ENCODE measurements at regions not wholly inside any gene's neighbourhood (a gene's known extent, or its start where the extent isn't known, plus 50 kb on each side); places are given as distances from the start of the nearest gene placed in this dataset.

DNA sequence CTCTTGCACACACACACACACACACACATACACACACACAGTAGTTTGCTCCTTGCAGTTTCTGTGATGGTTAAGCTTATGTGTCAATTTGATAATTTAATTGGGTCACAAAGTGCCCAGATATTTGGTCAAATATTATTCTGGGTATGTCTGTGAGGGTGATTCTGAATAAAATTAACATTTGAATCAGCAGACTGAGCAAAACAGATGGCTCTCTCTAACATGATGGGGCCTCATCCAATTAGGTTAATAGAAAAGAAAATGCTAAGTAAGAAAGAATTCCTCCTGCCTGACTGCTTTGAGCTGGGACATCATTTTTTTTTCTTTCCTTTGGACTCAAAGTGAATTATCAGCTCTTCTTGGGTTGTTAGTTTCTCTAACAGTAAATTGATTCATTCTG lies 191.2 kb upstream of the INTU start:
- no peak for TF ChIP-seq POLR2AphosphoS5 (IDR thresholded peaks at IDR 0.05; ENCODE audit: insufficient read depth in 1 of 2, low read depth in 1 of 2)
- TF ChIP-seq POLR2A (IDR thresholded peaks at IDR 0.05), result no peak
- TF ChIP-seq, protein P1, sequence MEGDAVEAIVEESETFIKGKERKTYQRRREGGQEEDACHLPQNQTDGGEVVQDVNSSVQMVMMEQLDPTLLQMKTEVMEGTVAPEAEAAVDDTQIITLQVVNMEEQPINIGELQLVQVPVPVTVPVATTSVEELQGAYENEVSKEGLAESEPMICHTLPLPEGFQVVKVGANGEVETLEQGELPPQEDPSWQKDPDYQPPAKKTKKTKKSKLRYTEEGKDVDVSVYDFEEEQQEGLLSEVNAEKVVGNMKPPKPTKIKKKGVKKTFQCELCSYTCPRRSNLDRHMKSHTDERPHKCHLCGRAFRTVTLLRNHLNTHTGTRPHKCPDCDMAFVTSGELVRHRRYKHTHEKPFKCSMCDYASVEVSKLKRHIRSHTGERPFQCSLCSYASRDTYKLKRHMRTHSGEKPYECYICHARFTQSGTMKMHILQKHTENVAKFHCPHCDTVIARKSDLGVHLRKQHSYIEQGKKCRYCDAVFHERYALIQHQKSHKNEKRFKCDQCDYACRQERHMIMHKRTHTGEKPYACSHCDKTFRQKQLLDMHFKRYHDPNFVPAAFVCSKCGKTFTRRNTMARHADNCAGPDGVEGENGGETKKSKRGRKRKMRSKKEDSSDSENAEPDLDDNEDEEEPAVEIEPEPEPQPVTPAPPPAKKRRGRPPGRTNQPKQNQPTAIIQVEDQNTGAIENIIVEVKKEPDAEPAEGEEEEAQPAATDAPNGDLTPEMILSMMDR (IDR thresholded peaks at IDR 0.05), result no peak
